ENCODE measurements at regions not wholly inside any gene's neighbourhood (a gene's known extent, or its start where the extent isn't known, plus 50 kb on each side); places are given as distances from the start of the nearest gene placed in this dataset.

DNA sequence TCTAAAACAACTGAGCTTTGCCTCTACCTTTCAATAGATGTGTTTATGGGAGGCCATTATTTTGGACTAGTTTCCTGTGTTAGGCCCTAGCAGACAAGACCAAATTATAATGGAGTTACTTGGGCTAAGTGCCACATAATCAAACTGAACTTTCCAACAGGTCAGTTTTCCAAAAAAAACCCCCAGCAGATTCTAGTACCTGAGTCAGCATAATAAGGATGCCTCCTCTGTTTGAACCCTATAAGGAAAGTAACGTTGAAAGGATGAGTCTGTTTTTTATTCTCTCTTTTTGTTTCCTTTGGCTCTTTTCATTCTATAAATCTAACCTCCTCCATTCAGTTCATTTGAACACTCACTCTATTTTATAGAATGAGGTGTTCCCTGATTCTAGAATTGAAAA lies 148.1 kb upstream of the FAM3C start:
- no peak for DNase-seq (ENCODE audit: low spot score in 2 of 2)
- Histone ChIP-seq H3K4me1 (no peaks in the 10 kb centered on the region), H3K4me3 (no peak overlapping the region), H3K27me3 (no peaks in the 10 kb centered on the region), H3K27ac (peak overlapping the region in 1 of 2 donors; percentile 31), H3K9me3 (no peaks in the 10 kb centered on the region), H3K36me3 (no peaks in the 10 kb centered on the region)
- intact Hi-C loops (cut with DNase I; ENCODE audit: low total_unique reads) = no loop called here
- TF ChIP-seq POLR2A (IDR thresholded peaks at IDR 0.05) (no peak), POLR2AphosphoS5 (IDR thresholded peaks at IDR 0.05) (no peak)
- TF ChIP-seq, protein P1, sequence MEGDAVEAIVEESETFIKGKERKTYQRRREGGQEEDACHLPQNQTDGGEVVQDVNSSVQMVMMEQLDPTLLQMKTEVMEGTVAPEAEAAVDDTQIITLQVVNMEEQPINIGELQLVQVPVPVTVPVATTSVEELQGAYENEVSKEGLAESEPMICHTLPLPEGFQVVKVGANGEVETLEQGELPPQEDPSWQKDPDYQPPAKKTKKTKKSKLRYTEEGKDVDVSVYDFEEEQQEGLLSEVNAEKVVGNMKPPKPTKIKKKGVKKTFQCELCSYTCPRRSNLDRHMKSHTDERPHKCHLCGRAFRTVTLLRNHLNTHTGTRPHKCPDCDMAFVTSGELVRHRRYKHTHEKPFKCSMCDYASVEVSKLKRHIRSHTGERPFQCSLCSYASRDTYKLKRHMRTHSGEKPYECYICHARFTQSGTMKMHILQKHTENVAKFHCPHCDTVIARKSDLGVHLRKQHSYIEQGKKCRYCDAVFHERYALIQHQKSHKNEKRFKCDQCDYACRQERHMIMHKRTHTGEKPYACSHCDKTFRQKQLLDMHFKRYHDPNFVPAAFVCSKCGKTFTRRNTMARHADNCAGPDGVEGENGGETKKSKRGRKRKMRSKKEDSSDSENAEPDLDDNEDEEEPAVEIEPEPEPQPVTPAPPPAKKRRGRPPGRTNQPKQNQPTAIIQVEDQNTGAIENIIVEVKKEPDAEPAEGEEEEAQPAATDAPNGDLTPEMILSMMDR (IDR thresholded peaks at IDR 0.05) = no peak

DNA sequence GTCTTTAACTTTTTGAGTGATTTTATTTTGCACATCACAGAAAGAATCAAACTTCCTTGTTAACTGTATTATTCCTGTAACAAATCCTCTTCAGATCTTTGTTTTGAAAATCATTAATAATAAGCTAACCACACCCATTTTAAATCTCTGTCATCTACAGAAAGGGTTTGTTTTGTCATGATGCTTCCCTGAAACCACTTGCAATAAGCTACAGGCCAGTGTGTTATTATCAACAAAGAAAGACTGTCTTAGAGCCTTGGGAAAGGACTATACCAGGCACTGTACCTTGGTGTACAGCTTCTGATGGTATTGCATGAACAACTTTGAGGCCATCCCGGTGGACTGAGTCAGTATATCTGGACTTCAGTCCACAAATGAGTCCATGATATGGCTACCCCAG lies 145.3 kb upstream of the FAM3C start:
- H3K4me3 ChIP-seq = no peak overlapping the region
- no peak for DNase-seq (ENCODE audit: low spot score in 2 of 2)
- H3K27ac ChIP-seq = no peak overlapping the region
- no peaks in the 10 kb centered on the region for H3K27me3 ChIP-seq
- TF ChIP-seq POLR2AphosphoS5 (IDR thresholded peaks at IDR 0.05) (no peak), POLR2A (IDR thresholded peaks at IDR 0.05) (no peak)
- TF ChIP-seq, protein P1 (IDR thresholded peaks at IDR 0.05) = no peak
- no peaks in the 10 kb centered on the region for H3K9me3 ChIP-seq
- intact Hi-C loops (cut with DNase I; ENCODE audit: low total_unique reads) = no loop called here
- no peaks in the 10 kb centered on the region for H3K36me3 ChIP-seq
- H3K4me1 ChIP-seq = no peaks in the 10 kb centered on the region

DNA sequence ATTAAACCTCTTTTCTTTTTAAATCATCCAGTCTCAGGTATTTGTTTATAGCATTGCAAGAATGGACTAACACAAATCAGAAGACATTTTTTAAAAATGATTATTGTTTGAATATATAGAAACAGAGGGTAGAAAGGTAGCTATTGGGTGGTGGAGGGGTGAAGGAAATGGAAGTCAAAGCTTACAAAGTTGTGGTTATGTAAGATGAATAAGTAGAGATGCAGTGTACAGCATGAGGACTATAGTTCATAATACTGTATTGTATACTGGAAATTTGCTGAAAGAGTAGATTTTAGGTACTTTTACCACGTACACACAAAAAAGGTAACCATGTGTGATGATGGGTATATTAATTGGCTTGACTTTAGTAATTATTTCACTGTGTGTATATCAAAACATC lies 144.0 kb upstream of the FAM3C start:
- intact Hi-C loops (cut with DNase I; ENCODE audit: low total_unique reads) = no loop called here
- DNase-seq (ENCODE audit: low spot score in 2 of 2) = no peak
- Histone ChIP-seq H3K27ac (no peak overlapping the region), H3K4me3 (no peak overlapping the region), H3K9me3 (no peaks in the 10 kb centered on the region), H3K27me3 (no peaks in the 10 kb centered on the region), H3K36me3 (no peaks in the 10 kb centered on the region), H3K4me1 (no peaks in the 10 kb centered on the region)
- no peak for TF ChIP-seq POLR2AphosphoS5 (IDR thresholded peaks at IDR 0.05)
- TF ChIP-seq, protein P1 (IDR thresholded peaks at IDR 0.05) = no peak
- no peak for TF ChIP-seq POLR2A (IDR thresholded peaks at IDR 0.05)

DNA sequence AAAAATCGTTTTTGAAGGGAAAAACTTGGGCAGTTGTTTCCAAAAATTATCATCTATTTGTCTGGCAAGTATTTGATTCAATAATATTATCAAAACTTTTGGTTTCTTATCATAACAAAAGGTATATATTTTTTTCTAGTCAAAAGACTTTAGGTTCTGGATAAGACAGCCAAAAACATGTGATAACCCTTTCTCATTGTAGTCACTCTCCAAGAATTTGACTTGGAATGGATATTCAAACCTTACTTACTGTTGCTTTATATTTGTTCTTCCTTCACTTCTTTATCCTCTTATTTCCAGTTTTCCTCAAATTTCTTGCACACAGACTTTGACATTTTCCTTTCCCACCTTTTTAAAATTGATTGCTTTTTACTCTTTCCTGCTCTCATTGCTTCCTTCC lies 140.9 kb upstream of the FAM3C start:
- intact Hi-C loops (cut with DNase I; ENCODE audit: low total_unique reads) = no loop called here
- TF ChIP-seq, protein P1 (IDR thresholded peaks at IDR 0.05) = no peak
- TF ChIP-seq POLR2A (IDR thresholded peaks at IDR 0.05) (no peak), POLR2AphosphoS5 (IDR thresholded peaks at IDR 0.05) (no peak)
- H3K4me1 ChIP-seq = no peaks in the 10 kb centered on the region

DNA sequence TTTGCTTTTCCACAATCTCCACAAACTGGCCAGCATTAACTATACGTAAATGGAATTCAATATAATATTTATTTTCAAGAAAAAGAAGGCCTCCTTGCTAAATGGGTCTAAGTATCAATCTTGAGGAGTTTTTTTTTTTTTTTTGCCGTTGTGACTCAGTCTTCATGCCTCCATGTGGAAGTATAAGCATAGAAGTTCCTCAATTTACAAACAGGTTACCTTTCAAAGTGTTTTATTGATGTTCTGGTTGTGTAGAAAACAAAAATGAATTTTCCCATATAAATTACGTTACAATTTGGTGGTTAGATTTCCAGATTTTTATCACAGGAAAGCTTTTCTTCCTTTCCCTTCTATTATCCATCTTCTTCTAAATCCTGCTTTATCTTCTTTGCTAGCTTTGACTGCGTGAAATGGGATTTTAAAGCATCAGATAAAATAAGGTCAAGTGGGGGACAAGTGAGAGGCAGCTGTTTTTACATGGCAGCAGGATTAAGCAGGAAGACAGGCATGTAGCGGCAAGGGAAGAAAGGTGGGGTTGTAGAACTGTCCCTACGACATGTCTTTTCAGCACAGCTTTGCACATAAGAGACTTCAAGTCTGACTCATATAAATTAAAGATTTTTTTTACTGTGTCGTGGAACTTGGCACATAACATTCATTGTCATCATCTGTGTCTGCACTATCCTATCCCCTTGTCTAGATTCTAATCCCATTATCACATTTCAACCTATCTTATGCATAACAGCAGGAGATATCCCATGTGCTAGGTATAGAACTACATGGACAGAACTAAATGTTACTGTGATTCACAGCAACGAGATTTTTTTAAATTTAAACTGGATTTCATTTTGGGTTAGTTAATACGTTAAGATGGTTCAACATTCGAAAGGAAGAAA lies 135.3 kb upstream of the FAM3C start:
- Histone ChIP-seq H3K4me1 (no peaks in the 10 kb centered on the region), H3K9me3 (no peaks in the 10 kb centered on the region), H3K4me3 (no peak overlapping the region), H3K27ac (no peak overlapping the region), H3K27me3 (no peaks in the 10 kb centered on the region), H3K36me3 (no peaks in the 10 kb centered on the region)
- intact Hi-C loops (cut with DNase I; ENCODE audit: low total_unique reads) = no loop called here
- DNase-seq (ENCODE audit: low spot score in 2 of 2) = no peak
- TF ChIP-seq POLR2A (IDR thresholded peaks at IDR 0.05) (no peak), POLR2AphosphoS5 (IDR thresholded peaks at IDR 0.05) (no peak)
- TF ChIP-seq, protein P1 (IDR thresholded peaks at IDR 0.05) = no peak

More for the DNA sequence above, 140.9 kb upstream of the FAM3C start:
- DNase-seq (ENCODE audit: low spot score in 2 of 2) = no peak
- Histone ChIP-seq H3K27ac (no peak overlapping the region), H3K9me3 (no peaks in the 10 kb centered on the region), H3K4me3 (no peak overlapping the region), H3K36me3 (no peaks in the 10 kb centered on the region), H3K27me3 (no peaks in the 10 kb centered on the region)

Measured in breast epithelium (tissue), 4 donors.